PC-3 (cell line): ENCODE measurements at regions not wholly inside any gene's neighbourhood (a gene's known extent, or its start where the extent isn't known, plus 50 kb on each side); places are given as distances from the start of the nearest gene placed in this dataset.

Experiments used
- EZH2 ChIP-seq: fragments of 300-600 bp; sonication (generic); IDR thresholded peaks from one replicate; pipeline ENCODE4 v1.6.1; 2017; ENCODE audit warnings: antibody characterized with exemption, mild to moderate bottlenecking, low read length; ENCODE audit not compliant: unreplicated experiment
- EZH2phosphoT487 ChIP-seq: fragments of 300-600 bp; sonication (generic); IDR thresholded peaks from 2 replicates; pipeline ENCODE4 v1.6.1; 2018; ENCODE audit warnings: mild to moderate bottlenecking, antibody characterized with exemption, low read length, borderline replicate concordance
- TF ChIP-seq, protein P1 (sequence below): fragments of 300-600 bp; sonication (generic); conservative IDR thresholded peaks from 2 replicates; pipeline ENCODE4 v1.5.1; 2017; ENCODE audit warnings: antibody characterized with exemption, low read depth, mild to moderate bottlenecking, low read length

DNA sequence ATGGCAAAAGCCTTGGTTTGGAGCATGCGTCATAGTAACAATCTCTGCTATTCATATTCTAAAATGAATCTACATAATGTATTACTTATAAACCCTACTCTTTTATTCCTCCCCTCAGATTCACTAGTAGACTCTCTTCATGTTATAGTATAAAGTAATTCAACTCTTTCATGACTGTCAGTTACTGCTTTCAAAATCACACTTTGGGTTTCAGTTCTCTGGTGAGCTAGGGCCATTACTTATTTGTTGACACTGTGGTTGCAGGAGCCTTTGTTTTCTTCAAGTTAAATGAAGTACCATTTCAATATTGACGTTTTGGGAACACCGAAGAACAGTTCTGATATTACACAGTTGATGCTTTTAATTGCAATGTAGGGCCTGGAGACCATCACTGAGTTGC is 378.4 kb downstream of the DDX10 start:
- TF ChIP-seq, protein P1, sequence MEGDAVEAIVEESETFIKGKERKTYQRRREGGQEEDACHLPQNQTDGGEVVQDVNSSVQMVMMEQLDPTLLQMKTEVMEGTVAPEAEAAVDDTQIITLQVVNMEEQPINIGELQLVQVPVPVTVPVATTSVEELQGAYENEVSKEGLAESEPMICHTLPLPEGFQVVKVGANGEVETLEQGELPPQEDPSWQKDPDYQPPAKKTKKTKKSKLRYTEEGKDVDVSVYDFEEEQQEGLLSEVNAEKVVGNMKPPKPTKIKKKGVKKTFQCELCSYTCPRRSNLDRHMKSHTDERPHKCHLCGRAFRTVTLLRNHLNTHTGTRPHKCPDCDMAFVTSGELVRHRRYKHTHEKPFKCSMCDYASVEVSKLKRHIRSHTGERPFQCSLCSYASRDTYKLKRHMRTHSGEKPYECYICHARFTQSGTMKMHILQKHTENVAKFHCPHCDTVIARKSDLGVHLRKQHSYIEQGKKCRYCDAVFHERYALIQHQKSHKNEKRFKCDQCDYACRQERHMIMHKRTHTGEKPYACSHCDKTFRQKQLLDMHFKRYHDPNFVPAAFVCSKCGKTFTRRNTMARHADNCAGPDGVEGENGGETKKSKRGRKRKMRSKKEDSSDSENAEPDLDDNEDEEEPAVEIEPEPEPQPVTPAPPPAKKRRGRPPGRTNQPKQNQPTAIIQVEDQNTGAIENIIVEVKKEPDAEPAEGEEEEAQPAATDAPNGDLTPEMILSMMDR = no peak
- TF ChIP-seq EZH2phosphoT487 = no peak
- no peak for TF ChIP-seq EZH2
